Osteocyte (in vitro differentiated cells): ENCODE measurements at regions not wholly inside any gene's neighbourhood (a gene's known extent, or its start where the extent isn't known, plus 50 kb on each side); places are given as distances from the start of the nearest gene placed in this dataset.
"Not testable (repeated sequence)": the region's sequence is repeated elsewhere in the genome, so short reads cannot be mapped to it uniquely, and the experiment has no call there.

ENCODE experiments used
- DNase-seq: peaks from one replicate; pipeline ENCODE4 v3.0.0; 2021; ENCODE audit warnings: mixed read lengths; ENCODE audit not compliant: unreplicated experiment; ENCODE audit errors: extremely low spot score
- H3K27ac Mint-ChIP-seq: one replicate; pipeline ENCODE4 v1.8.0; 2021; ENCODE audit warnings: mild to moderate bottlenecking, mixed read lengths; ENCODE audit not compliant: unreplicated experiment
- H3K27me3 Mint-ChIP-seq: one replicate; pipeline ENCODE4 v1.8.0; 2021; ENCODE audit warnings: mixed read lengths; ENCODE audit not compliant: unreplicated experiment
- H3K36me3 Mint-ChIP-seq: one replicate; pipeline ENCODE4 v1.8.0; 2021; ENCODE audit warnings: mixed read lengths; ENCODE audit not compliant: unreplicated experiment
- H3K4me1 Mint-ChIP-seq: one replicate; pipeline ENCODE4 v1.8.0; 2021; ENCODE audit warnings: mixed read lengths; ENCODE audit not compliant: unreplicated experiment
- H3K4me3 Mint-ChIP-seq: one replicate; pipeline ENCODE4 v1.8.0; 2021; ENCODE audit warnings: mild to moderate bottlenecking, moderate library complexity, mixed read lengths; ENCODE audit not compliant: unreplicated experiment
- H3K9me3 Mint-ChIP-seq: one replicate; pipeline ENCODE4 v1.8.0; 2021; ENCODE audit warnings: mixed read lengths; ENCODE audit not compliant: unreplicated experiment
- CTCF ChIP-seq: fragments of 200-600 bp; sonication (generic); IDR thresholded peaks from 2 replicates; pipeline ENCODE4 v1.5.0; 2021; ENCODE audit warnings: antibody characterized with exemption, mild to moderate bottlenecking, moderate library complexity

GRCh38 chr5:18607570-18607969 is 973.3 kb downstream of the TAF11L14 start:
- no peak overlapping the region for H3K27ac Mint-ChIP-seq

GRCh38 chr5:18617191-18617590 is 982.9 kb downstream of the TAF11L14 start:
- H3K36me3 Mint-ChIP-seq, H3K27me3 Mint-ChIP-seq, H3K4me1 Mint-ChIP-seq, H3K27ac Mint-ChIP-seq, H3K4me3 Mint-ChIP-seq, DNase-seq: not testable (repeated sequence)
- H3K9me3 Mint-ChIP-seq: peaks cover 17% of the 10 kb centered on the region

More at GRCh38 chr5:18607570-18607969, 973.3 kb downstream of the TAF11L14 start:
- no peaks in the 10 kb centered on the region for H3K36me3 Mint-ChIP-seq
- H3K9me3 Mint-ChIP-seq: no peaks in the 10 kb centered on the region
- no peak for TF ChIP-seq CTCF
- no peak overlapping the region for H3K4me3 Mint-ChIP-seq
- no peaks in the 10 kb centered on the region for H3K4me1 Mint-ChIP-seq
- H3K27me3 Mint-ChIP-seq: no peaks in the 10 kb centered on the region
- no peak for DNase-seq

GRCh38 chr5:18630458-18631045 is 996.3 kb downstream of the TAF11L14 start:
- H3K9me3 Mint-ChIP-seq: peaks cover 17% of the 10 kb centered on the region
- no peaks in the 10 kb centered on the region for H3K36me3 Mint-ChIP-seq
- H3K4me1 Mint-ChIP-seq: no peaks in the 10 kb centered on the region
- TF ChIP-seq CTCF: no peak
- H3K4me3 Mint-ChIP-seq: no peak overlapping the region
- H3K27ac Mint-ChIP-seq: no peak overlapping the region
- DNase-seq: no peak
- no peaks in the 10 kb centered on the region for H3K27me3 Mint-ChIP-seq

- Mint-ChIP-seq H3K27ac (no peak overlapping the region), H3K4me3 (no peak overlapping the region), H3K9me3 (peaks cover 24% of the 10 kb centered on the region), H3K4me1 (no peaks in the 10 kb centered on the region), H3K36me3 (no peaks in the 10 kb centered on the region), H3K27me3 (no peaks in the 10 kb centered on the region)
- DNase-seq: no peak
- TF ChIP-seq CTCF: no peak
These were observed 1018.4 kb downstream of the TAF11L14 start for GRCh38 chr5:18652404-18653215.

GRCh38 chr5:18653216-18653752 is 1019.0 kb downstream of the TAF11L14 start:
- Mint-ChIP-seq H3K4me1 (no peaks in the 10 kb centered on the region), H3K27me3 (no peaks in the 10 kb centered on the region), H3K9me3 (peaks cover 24% of the 10 kb centered on the region), H3K36me3 (no peaks in the 10 kb centered on the region), H3K27ac (no peak overlapping the region), H3K4me3 (no peak overlapping the region)
- no peak for TF ChIP-seq CTCF
- DNase-seq: no peak
